ENCODE measurements at regions not wholly inside any gene's neighbourhood (a gene's known extent, or its start where the extent isn't known, plus 50 kb on each side); places are given as distances from the start of the nearest gene placed in this dataset.

- Histone ChIP-seq H2AFZ (ENCODE audit: low read depth, low read length) (no peak overlapping the region), H3K27ac (ENCODE audit: low read length) (no peak overlapping the region), H3K9ac (ENCODE audit: low read depth, low read length) (no peak overlapping the region), H3K4me3 (ENCODE audit: low read depth in 1 of 2, low read length in 2 of 2) (no peak overlapping the region), H3K27me3 (ENCODE audit: insufficient read depth, low read length, poor library complexity) (peaks cover 4% of the 10 kb centered on the region), H3K4me2 (ENCODE audit: insufficient read depth, low read length) (no peak overlapping the region), H3K9me3 (ENCODE audit: insufficient read depth, low read length, severe bottlenecking) (no peaks in the 10 kb centered on the region), H3K4me1 (ENCODE audit: insufficient read depth, low read length) (no peaks in the 10 kb centered on the region), H4K20me1 (ENCODE audit: insufficient read depth, low read length) (no peaks in the 10 kb centered on the region), H3K79me2 (ENCODE audit: insufficient read depth, low read length) (no peaks in the 10 kb centered on the region), H3K36me3 (ENCODE audit: insufficient read depth, low read length) (no peaks in the 10 kb centered on the region)
- DNase-seq = no peak
- TF ChIP-seq CTCF (IDR thresholded peaks at IDR 0.05; ENCODE audit: borderline replicate concordance, extremely low read depth, low read length, poor library complexity, severe bottlenecking) (no peak), EZH2 (IDR thresholded peaks at IDR 0.05; ENCODE audit: borderline replicate concordance, low read depth, low read length, severe bottlenecking) (no peak)
- ATAC-seq (ENCODE audit: insufficient read depth, low read depth) = no peak
These were observed 193.9 kb downstream of the BTBD3 start for GRCh38 chr20:12111431-12112088.

GRCh38 chr20:12112089-12112474, 194.4 kb downstream of the BTBD3 start:
- Histone ChIP-seq H3K36me3 (ENCODE audit: insufficient read depth, low read length) (no peaks in the 10 kb centered on the region), H4K20me1 (ENCODE audit: insufficient read depth, low read length) (no peaks in the 10 kb centered on the region), H3K9me3 (ENCODE audit: insufficient read depth, low read length, severe bottlenecking) (no peaks in the 10 kb centered on the region), H3K9ac (ENCODE audit: low read depth, low read length) (no peak overlapping the region), H3K27me3 (ENCODE audit: insufficient read depth, low read length, poor library complexity) (peaks cover 4% of the 10 kb centered on the region), H3K4me2 (ENCODE audit: insufficient read depth, low read length) (no peak overlapping the region), H2AFZ (ENCODE audit: low read depth, low read length) (no peak overlapping the region), H3K4me1 (ENCODE audit: insufficient read depth, low read length) (no peaks in the 10 kb centered on the region), H3K79me2 (ENCODE audit: insufficient read depth, low read length) (no peaks in the 10 kb centered on the region), H3K4me3 (ENCODE audit: low read depth in 1 of 2, low read length in 2 of 2) (no peak overlapping the region), H3K27ac (ENCODE audit: low read length) (no peak overlapping the region)
- ATAC-seq (ENCODE audit: insufficient read depth, low read depth) (no peak), DNase-seq (no peak)
- TF ChIP-seq EZH2 (IDR thresholded peaks at IDR 0.05; ENCODE audit: borderline replicate concordance, low read depth, low read length, severe bottlenecking) (no peak), CTCF (IDR thresholded peaks at IDR 0.05; ENCODE audit: borderline replicate concordance, extremely low read depth, low read length, poor library complexity, severe bottlenecking) (no peak)

GRCh38 chr20:12112665-12113064, 195.0 kb downstream of the BTBD3 start:
- Histone ChIP-seq H3K27ac (ENCODE audit: low read length) (no peak overlapping the region), H2AFZ (ENCODE audit: low read depth, low read length) (no peak overlapping the region), H3K4me2 (ENCODE audit: insufficient read depth, low read length) (no peak overlapping the region), H3K79me2 (ENCODE audit: insufficient read depth, low read length) (no peaks in the 10 kb centered on the region), H3K36me3 (ENCODE audit: insufficient read depth, low read length) (no peaks in the 10 kb centered on the region), H3K9ac (ENCODE audit: low read depth, low read length) (no peak overlapping the region), H4K20me1 (ENCODE audit: insufficient read depth, low read length) (no peaks in the 10 kb centered on the region), H3K9me3 (ENCODE audit: insufficient read depth, low read length, severe bottlenecking) (no peaks in the 10 kb centered on the region), H3K4me3 (ENCODE audit: low read depth in 1 of 2, low read length in 2 of 2) (no peak overlapping the region), H3K27me3 (ENCODE audit: insufficient read depth, low read length, poor library complexity) (peaks cover 4% of the 10 kb centered on the region), H3K4me1 (ENCODE audit: insufficient read depth, low read length) (no peaks in the 10 kb centered on the region)
- DNase-seq (no peak), ATAC-seq (ENCODE audit: insufficient read depth, low read depth) (no peak)
- no peak for TF ChIP-seq CTCF (IDR thresholded peaks at IDR 0.05; ENCODE audit: borderline replicate concordance, extremely low read depth, low read length, poor library complexity, severe bottlenecking)
- no peak for TF ChIP-seq EZH2 (IDR thresholded peaks at IDR 0.05; ENCODE audit: borderline replicate concordance, low read depth, low read length, severe bottlenecking)
